ENCODE measurements at regions not wholly inside any gene's neighbourhood (a gene's known extent, or its start where the extent isn't known, plus 50 kb on each side); places are given as distances from the start of the nearest gene placed in this dataset.

DNA sequence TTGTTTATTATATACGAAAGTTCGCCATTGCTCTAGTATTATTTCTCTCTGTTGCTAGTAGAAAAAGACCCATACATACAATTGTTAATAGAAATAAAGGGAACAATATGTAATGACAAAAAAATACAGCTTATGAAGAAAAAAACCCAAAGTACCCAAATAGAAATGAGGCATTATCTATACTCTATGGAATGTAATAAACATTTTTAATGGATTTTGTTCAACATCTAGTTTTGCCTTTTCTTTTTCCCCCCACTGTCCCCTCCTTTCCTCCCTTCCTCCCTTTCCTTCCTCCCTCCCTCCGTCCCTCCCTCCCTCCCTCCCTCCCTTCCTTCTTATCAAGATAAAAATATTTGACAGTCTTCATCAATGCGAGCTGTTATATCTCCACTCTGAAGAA, 81.5 kb upstream of the NEK7 start:
- ChIA-PET POLR2A (no interaction called here), CTCF (interaction anchor here (0.6 to 1.0 kb wide), 2 partner anchors 389 to 541 kb away, joined by 3 read pairs; no protein-coding TSS in a partner anchor)
- Histone ChIP-seq H3K27me3 (ENCODE audit: control insufficient read depth, insufficient read depth, low read length) (no peaks in the 10 kb centered on the region), H3K4me3 (ENCODE audit: low read depth, low read length) (no peak overlapping the region), H3K36me3 (ENCODE audit: control insufficient read depth, insufficient read depth, low read length) (no peaks in the 10 kb centered on the region)
- TF ChIP-seq, protein P1, sequence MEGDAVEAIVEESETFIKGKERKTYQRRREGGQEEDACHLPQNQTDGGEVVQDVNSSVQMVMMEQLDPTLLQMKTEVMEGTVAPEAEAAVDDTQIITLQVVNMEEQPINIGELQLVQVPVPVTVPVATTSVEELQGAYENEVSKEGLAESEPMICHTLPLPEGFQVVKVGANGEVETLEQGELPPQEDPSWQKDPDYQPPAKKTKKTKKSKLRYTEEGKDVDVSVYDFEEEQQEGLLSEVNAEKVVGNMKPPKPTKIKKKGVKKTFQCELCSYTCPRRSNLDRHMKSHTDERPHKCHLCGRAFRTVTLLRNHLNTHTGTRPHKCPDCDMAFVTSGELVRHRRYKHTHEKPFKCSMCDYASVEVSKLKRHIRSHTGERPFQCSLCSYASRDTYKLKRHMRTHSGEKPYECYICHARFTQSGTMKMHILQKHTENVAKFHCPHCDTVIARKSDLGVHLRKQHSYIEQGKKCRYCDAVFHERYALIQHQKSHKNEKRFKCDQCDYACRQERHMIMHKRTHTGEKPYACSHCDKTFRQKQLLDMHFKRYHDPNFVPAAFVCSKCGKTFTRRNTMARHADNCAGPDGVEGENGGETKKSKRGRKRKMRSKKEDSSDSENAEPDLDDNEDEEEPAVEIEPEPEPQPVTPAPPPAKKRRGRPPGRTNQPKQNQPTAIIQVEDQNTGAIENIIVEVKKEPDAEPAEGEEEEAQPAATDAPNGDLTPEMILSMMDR (IDR thresholded peaks at IDR 0.05; ENCODE audit: insufficient read depth, low read depth, low read length): no peak
- DNase-seq (ENCODE audit: low read depth): no peak

DNA sequence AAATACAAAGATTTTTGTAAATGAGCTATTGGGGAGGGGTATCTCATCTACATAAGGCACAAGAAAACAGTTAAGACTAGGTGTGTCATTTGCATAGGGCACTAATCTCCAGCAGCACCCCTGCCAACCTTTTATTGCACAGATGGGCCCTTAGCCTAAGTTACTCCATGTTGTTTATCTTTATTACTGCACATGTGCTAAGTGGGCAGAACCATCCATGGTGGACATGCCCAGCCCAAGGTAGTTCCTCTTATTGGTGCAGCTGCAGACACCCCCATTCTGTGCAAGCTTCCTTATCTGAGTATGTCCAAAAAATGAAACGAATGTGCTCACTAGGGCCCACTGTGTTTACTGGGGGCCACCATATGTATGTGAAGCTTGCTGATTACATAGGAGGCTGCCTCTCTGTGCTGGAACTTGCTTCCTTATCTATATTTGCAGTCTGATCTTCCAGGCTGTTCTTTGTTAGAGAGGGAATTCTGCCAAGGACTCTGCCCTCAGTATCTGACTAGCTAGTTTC, 77.3 kb upstream of the NEK7 start:
- ChIA-PET CTCF (interaction anchor here (0.5 to 1.5 kb wide), 4 partner anchors 12 to 1863 kb away, joined by 3 to 4 read pairs (median 4); no protein-coding TSS in a partner anchor), POLR2A (no interaction called here)
- TF ChIP-seq, protein P1 (IDR thresholded peaks at IDR 0.05; ENCODE audit: insufficient read depth, low read depth, low read length): no peak
- Histone ChIP-seq H3K27me3 (ENCODE audit: control insufficient read depth, insufficient read depth, low read length) (no peaks in the 10 kb centered on the region), H3K4me3 (ENCODE audit: low read depth, low read length) (no peak overlapping the region), H3K36me3 (ENCODE audit: control insufficient read depth, insufficient read depth, low read length) (no peaks in the 10 kb centered on the region)
- no peak for DNase-seq (ENCODE audit: low read depth)

DNA sequence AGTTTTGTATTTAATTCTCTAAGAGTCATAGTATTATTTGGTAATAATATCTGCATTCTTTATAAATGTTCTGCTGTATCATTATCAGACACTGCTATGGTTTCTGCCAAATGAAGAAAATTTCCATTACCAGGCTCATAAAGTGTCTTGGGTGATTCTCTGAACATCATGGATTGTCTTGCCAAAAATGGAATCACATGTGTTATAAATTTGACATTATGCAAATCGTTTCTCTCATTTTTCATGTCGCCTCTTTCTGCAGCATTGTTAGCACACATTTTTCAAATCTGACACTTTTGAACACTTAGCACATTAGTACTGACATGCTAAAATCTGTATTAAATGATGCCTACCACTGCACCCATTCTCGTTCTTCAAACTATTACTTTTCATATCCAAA, 74.2 kb upstream of the NEK7 start:
- no peak for DNase-seq (ENCODE audit: low read depth)

DNA sequence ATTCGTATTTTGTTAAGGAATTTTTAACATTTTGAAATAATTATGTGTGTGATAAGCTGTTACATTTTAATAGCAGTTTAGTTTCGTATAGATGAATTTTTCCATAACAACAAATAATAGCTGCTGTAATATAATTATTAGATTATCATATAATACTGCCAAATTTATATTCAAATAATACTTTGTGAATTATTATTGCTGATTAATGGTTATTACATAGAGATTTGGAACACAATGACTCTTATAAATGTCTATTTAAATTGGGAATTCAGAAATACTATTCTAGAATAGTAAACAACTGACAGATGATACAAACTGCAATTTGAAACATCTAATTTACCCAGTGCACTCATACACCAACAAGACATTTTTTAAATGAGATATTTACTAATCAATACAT, 73.2 kb upstream of the NEK7 start:
- no peaks in the 10 kb centered on the region for H3K27me3 ChIP-seq (ENCODE audit: control insufficient read depth, insufficient read depth, low read length)
- H3K36me3 ChIP-seq (ENCODE audit: control insufficient read depth, insufficient read depth, low read length): no peaks in the 10 kb centered on the region
- CTCF ChIA-PET: no interaction called here
- H3K4me3 ChIP-seq (ENCODE audit: low read depth, low read length): no peak overlapping the region
- POLR2A ChIA-PET: no interaction called here
- no peak for DNase-seq (ENCODE audit: low read depth)
- TF ChIP-seq, protein P1 (IDR thresholded peaks at IDR 0.05; ENCODE audit: insufficient read depth, low read depth, low read length): no peak

More for the DNA sequence above, 74.2 kb upstream of the NEK7 start:
- Histone ChIP-seq H3K36me3 (ENCODE audit: control insufficient read depth, insufficient read depth, low read length) (no peaks in the 10 kb centered on the region), H3K4me3 (ENCODE audit: low read depth, low read length) (no peak overlapping the region), H3K27me3 (ENCODE audit: control insufficient read depth, insufficient read depth, low read length) (no peaks in the 10 kb centered on the region)
- TF ChIP-seq, protein P1 (IDR thresholded peaks at IDR 0.05; ENCODE audit: insufficient read depth, low read depth, low read length): no peak
- POLR2A ChIA-PET: no interaction called here
- CTCF ChIA-PET: no interaction called here

DNA sequence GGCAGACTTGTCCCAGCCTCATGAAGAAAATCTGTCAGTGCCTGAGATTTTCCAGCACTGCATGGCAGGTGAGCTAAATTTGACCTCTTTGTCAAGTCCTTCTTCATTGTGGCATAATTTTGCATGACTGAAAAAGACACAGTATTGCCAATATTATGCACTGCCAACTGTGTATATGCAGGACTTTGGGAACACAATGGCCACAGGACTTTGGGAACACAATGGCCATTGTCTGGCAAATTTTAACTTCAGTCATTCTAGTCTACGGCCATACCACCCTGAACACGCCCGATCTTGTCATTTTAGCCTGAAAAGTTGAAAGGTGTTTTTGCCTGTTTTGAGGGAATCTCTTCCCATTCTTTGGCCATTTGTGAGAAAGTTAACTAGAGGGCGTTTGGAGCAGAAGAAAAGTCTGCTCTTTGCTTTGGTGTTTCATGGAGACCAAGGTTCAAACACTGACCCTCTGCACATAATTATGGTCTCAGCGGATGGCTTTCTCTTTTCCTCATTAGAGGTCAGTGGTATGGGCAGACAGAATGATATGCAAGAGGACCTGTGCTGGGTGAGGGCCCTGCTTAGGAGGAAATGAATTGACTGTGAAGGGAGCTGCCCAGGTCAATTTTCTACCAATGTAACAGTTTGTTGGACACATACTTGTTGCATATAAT, 72.4 kb upstream of the NEK7 start:
- CTCF ChIA-PET: interaction anchor here (1.0 kb wide), 1 partner anchor 128 kb away, joined by 3 read pairs; no protein-coding TSS in a partner anchor
- POLR2A ChIA-PET: interaction anchor here (0.6 kb wide), 1 partner anchor 112 kb away, joined by 4 read pairs; no protein-coding TSS in a partner anchor
- TF ChIP-seq, protein P1 (IDR thresholded peaks at IDR 0.05; ENCODE audit: insufficient read depth, low read depth, low read length): no peak
- no peaks in the 10 kb centered on the region for H3K27me3 ChIP-seq (ENCODE audit: control insufficient read depth, insufficient read depth, low read length)
- DNase-seq (ENCODE audit: low read depth): no peak
- no peaks in the 10 kb centered on the region for H3K36me3 ChIP-seq (ENCODE audit: control insufficient read depth, insufficient read depth, low read length)
- H3K4me3 ChIP-seq (ENCODE audit: low read depth, low read length): no peak overlapping the region
